ENCODE measurements at regions not wholly inside any gene's neighbourhood (a gene's known extent, or its start where the extent isn't known, plus 50 kb on each side); places are given as distances from the start of the nearest gene placed in this dataset.

- CTCF ChIA-PET, result interaction anchor here (0.7 to 0.9 kb wide), 2 partner anchors 34 to 330 kb away, joined by 5 to 6 read pairs; no protein-coding TSS in a partner anchor
- no peak for DNase-seq
- Histone ChIP-seq H3K9me3 (no peaks in the 10 kb centered on the region), H3K36me3 (ENCODE audit: control insufficient read depth in 2 of 2, extremely low read depth in 1 of 2, insufficient read depth in 1 of 2, low read length in 1 of 2) (no peaks in the 10 kb centered on the region), H3K27ac (ENCODE audit: low read length) (no peak overlapping the region), H3K27me3 (replicated peaks in 1 of 2; ENCODE audit: control insufficient read depth in 2 of 2, extremely low read depth in 1 of 2, insufficient read depth in 2 of 2, low read length in 1 of 2) (no peaks in the 10 kb centered on the region), H3K4me1 (ENCODE audit: control insufficient read depth in 1 of 2, extremely low read depth in 1 of 2, insufficient read depth in 2 of 2, low read length in 2 of 2) (no peaks in the 10 kb centered on the region), H3K4me3 (ENCODE audit: control insufficient read depth in 1 of 2, extremely low read depth in 1 of 2, low read length in 1 of 2) (no peak overlapping the region)
- POLR2A ChIA-PET, result no interaction called here
- Mint-ChIP-seq H3K36me3 (no peaks in the 10 kb centered on the region), H3K4me3 (no peak overlapping the region), H3K27me3 (no peaks in the 10 kb centered on the region), H3K27ac (no peak overlapping the region), H3K4me1 (no peaks in the 10 kb centered on the region), H3K9me3 (peaks cover 2 to 18% (median 4%) of the 10 kb centered on the region in 3 donors)
- ATAC-seq (replicated peaks in 1 of 4), result no peak
Observed at GRCh38 chr13:58865286-58865685, 1233.7 kb downstream of the PCDH17 start.

- Histone ChIP-seq H3K9me3 (no peaks in the 10 kb centered on the region), H3K27me3 (replicated peaks in 1 of 2; ENCODE audit: control insufficient read depth in 2 of 2, extremely low read depth in 1 of 2, insufficient read depth in 2 of 2, low read length in 1 of 2) (no peaks in the 10 kb centered on the region), H3K36me3 (ENCODE audit: control insufficient read depth in 2 of 2, extremely low read depth in 1 of 2, insufficient read depth in 1 of 2, low read length in 1 of 2) (no peaks in the 10 kb centered on the region), H3K4me3 (ENCODE audit: control insufficient read depth in 1 of 2, extremely low read depth in 1 of 2, low read length in 1 of 2) (no peak overlapping the region), H3K4me1 (ENCODE audit: control insufficient read depth in 1 of 2, extremely low read depth in 1 of 2, insufficient read depth in 2 of 2, low read length in 2 of 2) (no peaks in the 10 kb centered on the region), H3K27ac (ENCODE audit: low read length) (no peak overlapping the region)
- Mint-ChIP-seq H3K36me3 (no peaks in the 10 kb centered on the region), H3K4me3 (no peak overlapping the region), H3K9me3 (peaks cover 8 to 27% (median 8%) of the 10 kb centered on the region in 3 donors), H3K4me1 (no peaks in the 10 kb centered on the region), H3K27me3 (no peaks in the 10 kb centered on the region), H3K27ac (no peak overlapping the region)
- DNase-seq (no peak), ATAC-seq (replicated peaks in 1 of 4) (no peak)
- POLR2A ChIA-PET, result no interaction called here
- no CpG with 5 or more reads among the region's 1 CpG for WGBS (ENCODE audit: insufficient coverage)
- CTCF ChIA-PET, result no interaction called here
Observed at GRCh38 chr13:58869566-58869965, 1238.0 kb downstream of the PCDH17 start.

GRCh38 chr13:58876473-58876872 is 1244.9 kb downstream of the PCDH17 start:
- DNase-seq (no peak), ATAC-seq (replicated peaks in 1 of 4) (no peak)
- ChIA-PET POLR2A (no interaction called here), CTCF (no interaction called here)
- Mint-ChIP-seq H3K27ac (no peak overlapping the region), H3K4me1 (no peaks in the 10 kb centered on the region), H3K4me3 (no peak overlapping the region), H3K36me3 (no peaks in the 10 kb centered on the region), H3K9me3 (peaks cover 5 to 14% (median 10%) of the 10 kb centered on the region in 3 donors), H3K27me3 (no peaks in the 10 kb centered on the region)
- Histone ChIP-seq H3K9me3 (no peaks in the 10 kb centered on the region), H3K4me1 (ENCODE audit: control insufficient read depth in 1 of 2, extremely low read depth in 1 of 2, insufficient read depth in 2 of 2, low read length in 2 of 2) (no peaks in the 10 kb centered on the region), H3K27ac (ENCODE audit: low read length) (no peak overlapping the region), H3K36me3 (ENCODE audit: control insufficient read depth in 2 of 2, extremely low read depth in 1 of 2, insufficient read depth in 1 of 2, low read length in 1 of 2) (no peaks in the 10 kb centered on the region), H3K4me3 (ENCODE audit: control insufficient read depth in 1 of 2, extremely low read depth in 1 of 2, low read length in 1 of 2) (no peak overlapping the region), H3K27me3 (replicated peaks in 1 of 2; ENCODE audit: control insufficient read depth in 2 of 2, extremely low read depth in 1 of 2, insufficient read depth in 2 of 2, low read length in 1 of 2) (no peaks in the 10 kb centered on the region)
- WGBS (ENCODE audit: insufficient coverage), result 40% methylated on average over 1 of the region's 1 CpG

- Mint-ChIP-seq H3K9me3 (peaks cover 2 to 8% (median 7%) of the 10 kb centered on the region in 3 donors), H3K4me3 (no peak overlapping the region), H3K4me1 (no peaks in the 10 kb centered on the region), H3K27me3 (no peaks in the 10 kb centered on the region), H3K27ac (no peak overlapping the region), H3K36me3 (no peaks in the 10 kb centered on the region)
- H3K9me3 ChIP-seq, result no peaks in the 10 kb centered on the region
- no peaks in the 10 kb centered on the region for H3K36me3 ChIP-seq (ENCODE audit: control insufficient read depth in 2 of 2, extremely low read depth in 1 of 2, insufficient read depth in 1 of 2, low read length in 1 of 2)
- ChIA-PET POLR2A (no interaction called here), CTCF (no interaction called here)
- H3K4me3 ChIP-seq (ENCODE audit: control insufficient read depth in 1 of 2, extremely low read depth in 1 of 2, low read length in 1 of 2), result no peak overlapping the region
- DNase-seq (no peak), ATAC-seq (replicated peaks in 1 of 4) (no peak)
- H3K27ac ChIP-seq (ENCODE audit: low read length), result no peak overlapping the region
- H3K27me3 ChIP-seq (replicated peaks in 1 of 2; ENCODE audit: control insufficient read depth in 2 of 2, extremely low read depth in 1 of 2, insufficient read depth in 2 of 2, low read length in 1 of 2), result no peaks in the 10 kb centered on the region
- no peaks in the 10 kb centered on the region for H3K4me1 ChIP-seq (ENCODE audit: control insufficient read depth in 1 of 2, extremely low read depth in 1 of 2, insufficient read depth in 2 of 2, low read length in 2 of 2)
Observed at GRCh38 chr13:58879114-58879513, 1247.6 kb downstream of the PCDH17 start.

- POLR2A ChIA-PET, result no interaction called here
- no peak for ATAC-seq (replicated peaks in 1 of 4)
- H3K4me3 Mint-ChIP-seq, result no peak overlapping the region
Observed at GRCh38 chr13:58882516-58882915, 1251.0 kb downstream of the PCDH17 start.

GRCh38 chr13:58883405-58883804 is 1251.9 kb downstream of the PCDH17 start:
- H3K9me3 Mint-ChIP-seq, result peaks cover 0 to 4% (median 2%) of the 10 kb centered on the region in 3 donors
- no peak for ATAC-seq (replicated peaks in 1 of 4)
- ChIA-PET POLR2A (no interaction called here), CTCF (interaction anchor here in 1 of 2 donors (0.6 kb wide), 1 partner anchor 1006 kb away, joined by 4 read pairs; no protein-coding TSS in a partner anchor)
- no peak overlapping the region for H3K27ac Mint-ChIP-seq
- H3K4me3 ChIP-seq (ENCODE audit: control insufficient read depth in 1 of 2, extremely low read depth in 1 of 2, low read length in 1 of 2), result no peak overlapping the region
- no peaks in the 10 kb centered on the region for H3K36me3 ChIP-seq (ENCODE audit: control insufficient read depth in 2 of 2, extremely low read depth in 1 of 2, insufficient read depth in 1 of 2, low read length in 1 of 2)
- no peaks in the 10 kb centered on the region for H3K9me3 ChIP-seq
- no peaks in the 10 kb centered on the region for H3K27me3 Mint-ChIP-seq
- no peaks in the 10 kb centered on the region for H3K4me1 ChIP-seq (ENCODE audit: control insufficient read depth in 1 of 2, extremely low read depth in 1 of 2, insufficient read depth in 2 of 2, low read length in 2 of 2)
- 90% methylated on average over 1 of the region's 2 CpGs for WGBS (ENCODE audit: insufficient coverage)
- H3K27me3 ChIP-seq (replicated peaks in 1 of 2; ENCODE audit: control insufficient read depth in 2 of 2, extremely low read depth in 1 of 2, insufficient read depth in 2 of 2, low read length in 1 of 2), result no peaks in the 10 kb centered on the region
- no peak overlapping the region for H3K27ac ChIP-seq (ENCODE audit: low read length)
- no peaks in the 10 kb centered on the region for H3K36me3 Mint-ChIP-seq
- H3K4me1 Mint-ChIP-seq, result no peaks in the 10 kb centered on the region
- DNase-seq, result no peak
- no peak overlapping the region for H3K4me3 Mint-ChIP-seq

More at GRCh38 chr13:58882516-58882915, 1251.0 kb downstream of the PCDH17 start:
- H3K27me3 Mint-ChIP-seq, result no peaks in the 10 kb centered on the region
- Histone ChIP-seq H3K9me3 (no peaks in the 10 kb centered on the region), H3K27ac (ENCODE audit: low read length) (no peak overlapping the region), H3K4me1 (ENCODE audit: control insufficient read depth in 1 of 2, extremely low read depth in 1 of 2, insufficient read depth in 2 of 2, low read length in 2 of 2) (no peaks in the 10 kb centered on the region), H3K36me3 (ENCODE audit: control insufficient read depth in 2 of 2, extremely low read depth in 1 of 2, insufficient read depth in 1 of 2, low read length in 1 of 2) (no peaks in the 10 kb centered on the region), H3K4me3 (ENCODE audit: control insufficient read depth in 1 of 2, extremely low read depth in 1 of 2, low read length in 1 of 2) (no peak overlapping the region), H3K27me3 (replicated peaks in 1 of 2; ENCODE audit: control insufficient read depth in 2 of 2, extremely low read depth in 1 of 2, insufficient read depth in 2 of 2, low read length in 1 of 2) (no peaks in the 10 kb centered on the region)
- WGBS (ENCODE audit: insufficient coverage), result no CpG with 5 or more reads among the region's 4 CpGs
- CTCF ChIA-PET, result no interaction called here
- peaks cover 2 to 4% (median 4%) of the 10 kb centered on the region in 3 donors for H3K9me3 Mint-ChIP-seq
- H3K4me1 Mint-ChIP-seq, result no peaks in the 10 kb centered on the region
- no peak for DNase-seq
- no peak overlapping the region for H3K27ac Mint-ChIP-seq
- no peaks in the 10 kb centered on the region for H3K36me3 Mint-ChIP-seq

Data from T-cell (primary cell).